Activated CD8-positive, alpha-beta T cell treated with anti-CD3 and anti-CD28 coated beads for 36 hours (primary cell): ENCODE measurements at regions not wholly inside any gene's neighbourhood (a gene's known extent, or its start where the extent isn't known, plus 50 kb on each side); places are given as distances from the start of the nearest gene placed in this dataset.

Source experiments
- ATAC-seq: fragments of 200-7000 bp; cut with Tn5 transposase; one replicate; pipeline ENCODE4 v1.10.0; 2021; ENCODE audit warnings: mild to moderate bottlenecking, moderate library complexity
- CTCF ChIA-PET: fragments of 350-600 bp; sonication (Branson Sonifier 250); formaldehyde crosslinking; loops from one replicate; lab custom pipeline; 2021; ENCODE audit warnings: antibody characterized with exemption; lab: Charles Lee
- POLR2A ChIA-PET: fragments of 350-600 bp; sonication (Branson Sonifier 250); formaldehyde crosslinking; loops from one replicate; lab custom pipeline; 2021; ENCODE audit warnings: antibody characterized with exemption; lab: Charles Lee
- DNase-seq: peaks from one replicate; pipeline ENCODE4 v3.0.0-alpha.2; 2020
- H3K27ac Mint-ChIP-seq: one replicate; pipeline ENCODE4 v1.8.0; 2021; ENCODE audit warnings: mild to moderate bottlenecking, mixed read lengths
- H3K27me3 Mint-ChIP-seq: one replicate; pipeline ENCODE4 v1.8.0; 2021; ENCODE audit warnings: mixed read lengths
- H3K36me3 Mint-ChIP-seq: one replicate; pipeline ENCODE4 v1.8.0; 2021; ENCODE audit warnings: low read depth, mixed read lengths
- H3K4me1 Mint-ChIP-seq: one replicate; pipeline ENCODE4 v1.8.0; 2021; ENCODE audit warnings: low read depth, mixed read lengths
- H3K4me3 Mint-ChIP-seq: one replicate; pipeline ENCODE4 v1.8.0; 2021; ENCODE audit warnings: mild to moderate bottlenecking, moderate library complexity, mixed read lengths
- H3K9me3 Mint-ChIP-seq: one replicate; pipeline ENCODE4 v1.8.0; 2021; ENCODE audit warnings: mixed read lengths
- CTCF ChIP-seq: fragments of 200-600 bp; IDR thresholded peaks from one replicate; pipeline ENCODE4 v1.8.0; 2022; ENCODE audit warnings: antibody characterized with exemption, mild to moderate bottlenecking
- intact Hi-C: fragments of 100-400 bp; cut with micrococcal nuclease; formaldehyde crosslinking; loops from one replicate; pipeline ENCODE4 v1.10.0; 2022

GRCh38 chr7:114073701-114074100 lies 154.9 kb upstream of the PPP1R3A start:
- ChIA-PET CTCF (interaction anchor here (1.1 kb wide), 1 partner anchor 8 kb away, joined by 4 read pairs; no protein-coding TSS in a partner anchor), POLR2A (no interaction called here)
- TF ChIP-seq CTCF: no peak
- no peak for DNase-seq
- Mint-ChIP-seq H3K36me3 (no peaks in the 10 kb centered on the region), H3K9me3 (no peaks in the 10 kb centered on the region), H3K27me3 (peaks cover 3% of the 10 kb centered on the region), H3K4me3 (no peak overlapping the region), H3K27ac (no peak overlapping the region), H3K4me1 (no peaks in the 10 kb centered on the region)
- ATAC-seq: no peak
- intact Hi-C loops: no loop called here

GRCh38 chr7:114070246-114070645 lies 151.4 kb upstream of the PPP1R3A start:
- no peaks in the 10 kb centered on the region for H3K36me3 Mint-ChIP-seq
- no peak overlapping the region for H3K27ac Mint-ChIP-seq
- DNase-seq: no peak
- ChIA-PET CTCF (no interaction called here), POLR2A (no interaction called here)
- no peak overlapping the region for H3K4me3 Mint-ChIP-seq
- peaks cover 2% of the 10 kb centered on the region for H3K27me3 Mint-ChIP-seq
- ATAC-seq: no peak
- H3K9me3 Mint-ChIP-seq: no peaks in the 10 kb centered on the region
- intact Hi-C loops: no loop called here
- no peaks in the 10 kb centered on the region for H3K4me1 Mint-ChIP-seq
- no peak for TF ChIP-seq CTCF

GRCh38 chr7:114062810-114063209 lies 144.0 kb upstream of the PPP1R3A start:
- intact Hi-C loops: no loop called here
- POLR2A ChIA-PET: no interaction called here
- H3K27ac Mint-ChIP-seq: no peak overlapping the region
- ATAC-seq (no peak), DNase-seq (no peak)
- no peaks in the 10 kb centered on the region for H3K9me3 Mint-ChIP-seq
- no peak for TF ChIP-seq CTCF
- CTCF ChIA-PET: no interaction called here
- H3K4me1 Mint-ChIP-seq: no peaks in the 10 kb centered on the region
- H3K4me3 Mint-ChIP-seq: no peak overlapping the region
- peaks cover 2% of the 10 kb centered on the region for H3K27me3 Mint-ChIP-seq
- no peaks in the 10 kb centered on the region for H3K36me3 Mint-ChIP-seq

- ChIA-PET POLR2A (no interaction called here), CTCF (no interaction called here)
- DNase-seq (no peak), ATAC-seq (no peak)
- no peaks in the 10 kb centered on the region for H3K9me3 Mint-ChIP-seq
- peaks cover 18% of the 10 kb centered on the region for H3K4me1 Mint-ChIP-seq
- intact Hi-C loops: no loop called here
- TF ChIP-seq CTCF: no peak
- H3K4me3 Mint-ChIP-seq: no peak overlapping the region
- no peak overlapping the region for H3K27ac Mint-ChIP-seq
- H3K27me3 Mint-ChIP-seq: peaks cover 4% of the 10 kb centered on the region
- H3K36me3 Mint-ChIP-seq: no peaks in the 10 kb centered on the region
Observed at GRCh38 chr7:114051871-114052331, 133.1 kb upstream of the PPP1R3A start.

GRCh38 chr7:114050571-114050970 lies 131.8 kb upstream of the PPP1R3A start:
- no peak for TF ChIP-seq CTCF
- H3K4me1 Mint-ChIP-seq: peaks cover 18% of the 10 kb centered on the region
- H3K27me3 Mint-ChIP-seq: peaks cover 2% of the 10 kb centered on the region
- POLR2A ChIA-PET: no interaction called here
- no peak overlapping the region for H3K27ac Mint-ChIP-seq
- DNase-seq (no peak), ATAC-seq (no peak)
- CTCF ChIA-PET: no interaction called here
- no peak overlapping the region for H3K4me3 Mint-ChIP-seq
- H3K9me3 Mint-ChIP-seq: no peaks in the 10 kb centered on the region
- no peaks in the 10 kb centered on the region for H3K36me3 Mint-ChIP-seq
- intact Hi-C loops: no loop called here
